Bronchial epithelial cell (primary cell): ENCODE measurements at regions not wholly inside any gene's neighbourhood (a gene's known extent, or its start where the extent isn't known, plus 50 kb on each side); places are given as distances from the start of the nearest gene placed in this dataset.

Experiments used
- DNase-seq: peaks from one replicate; pipeline ENCODE4 v3.0.0-alpha.2; 2010; ENCODE audit warnings: low read depth
- FAIRE-seq: peaks from 2 replicates; lab custom pipeline; 2011; peaks lifted over from hg19 to GRCh38; lab: Jason Lieb, UNC
- H3K27me3 ChIP-seq: 2 replicates; pipeline ENCODE4 v1.5.1; 2011; ENCODE audit warnings: low read length; ENCODE audit not compliant: control insufficient read depth, insufficient read depth
- H3K36me3 ChIP-seq: 2 replicates; pipeline ENCODE4 v1.5.1; 2011; ENCODE audit warnings: low read length; ENCODE audit not compliant: control insufficient read depth, insufficient read depth
- H3K4me3 ChIP-seq: 2 replicates; pipeline ENCODE4 v1.5.1; 2011; ENCODE audit warnings: mild to moderate bottlenecking, low read depth, low read length, control low read depth
- CTCF ChIP-seq: IDR thresholded peaks from 2 replicates; pipeline ENCODE4 v1.5.1; 2011; ENCODE audit warnings: mild to moderate bottlenecking, moderate library complexity, low read length, control low read depth, inconsistent platforms; ENCODE audit not compliant: insufficient read depth, severe bottlenecking

- Histone ChIP-seq H3K4me3 (no peak overlapping the region), H3K36me3 (no peaks in the 10 kb centered on the region), H3K27me3 (no peaks in the 10 kb centered on the region)
- FAIRE-seq (no peak), DNase-seq (no peak)
- TF ChIP-seq CTCF, result no peak
Observed at GRCh38 chr21:22280851-22281250, 1282.6 kb downstream of the NCAM2 start.

GRCh38 chr21:22288885-22289499, 1290.8 kb downstream of the NCAM2 start:
- no peak overlapping the region for H3K4me3 ChIP-seq

GRCh38 chr21:22292144-22292543, 1293.9 kb downstream of the NCAM2 start:
- H3K4me3 ChIP-seq, result no peak overlapping the region
- no peak for DNase-seq
- no peak for FAIRE-seq
- no peaks in the 10 kb centered on the region for H3K36me3 ChIP-seq
- TF ChIP-seq CTCF, result no peak
- no peaks in the 10 kb centered on the region for H3K27me3 ChIP-seq

More at GRCh38 chr21:22288885-22289499, 1290.8 kb downstream of the NCAM2 start:
- FAIRE-seq (no peak), DNase-seq (no peak)
- TF ChIP-seq CTCF, result no peak
- no peaks in the 10 kb centered on the region for H3K27me3 ChIP-seq
- no peaks in the 10 kb centered on the region for H3K36me3 ChIP-seq

GRCh38 chr21:22297575-22297974, 1299.4 kb downstream of the NCAM2 start:
- no peak for TF ChIP-seq CTCF
- no peaks in the 10 kb centered on the region for H3K36me3 ChIP-seq
- DNase-seq (no peak), FAIRE-seq (no peak)
- H3K4me3 ChIP-seq, result no peak overlapping the region
- no peaks in the 10 kb centered on the region for H3K27me3 ChIP-seq

- Histone ChIP-seq H3K4me3 (no peak overlapping the region), H3K36me3 (no peaks in the 10 kb centered on the region), H3K27me3 (no peaks in the 10 kb centered on the region)
- DNase-seq (no peak), FAIRE-seq (no peak)
- TF ChIP-seq CTCF, result no peak
Observed at GRCh38 chr21:22311741-22312462, 1313.7 kb downstream of the NCAM2 start.

GRCh38 chr21:22314963-22315362, 1316.8 kb downstream of the NCAM2 start:
- DNase-seq (no peak), FAIRE-seq (no peak)
- no peak overlapping the region for H3K4me3 ChIP-seq
- H3K36me3 ChIP-seq, result no peaks in the 10 kb centered on the region
- no peak for TF ChIP-seq CTCF
- no peaks in the 10 kb centered on the region for H3K27me3 ChIP-seq
